ENCODE measurements at regions not wholly inside any gene's neighbourhood (a gene's known extent, or its start where the extent isn't known, plus 50 kb on each side); places are given as distances from the start of the nearest gene placed in this dataset.

GRCh38 chr2:468648-469336 lies 180.9 kb upstream of the ALKAL2 start (continued):
- no peak for TF ChIP-seq CHD7 (IDR thresholded peaks at IDR 0.05; ENCODE audit: insufficient replicate concordance, low read length)
- no peak for TF ChIP-seq FOSL1 (IDR thresholded peaks at IDR 0.05; ENCODE audit: insufficient read depth, low read depth, low read length)
- no peak for TF ChIP-seq BACH1 (IDR thresholded peaks at IDR 0.05; ENCODE audit: low read length)
- no peak for TF ChIP-seq JUN (IDR thresholded peaks at IDR 0.05; ENCODE audit: low read depth, low read length)
- TF ChIP-seq CEBPB (IDR thresholded peaks at IDR 0.05; ENCODE audit: low read depth, low read length): no peak
- TF ChIP-seq KDM5A (IDR thresholded peaks at IDR 0.05; ENCODE audit: low read length): no peak
- no peak for TF ChIP-seq ATF2 (IDR thresholded peaks at IDR 0.05; ENCODE audit: low read length)
- no peak for TF ChIP-seq JUND (IDR thresholded peaks at IDR 0.05; ENCODE audit: low read length)
- TF ChIP-seq SIRT6 (IDR thresholded peaks at IDR 0.05; ENCODE audit: low read length): no peak
- no peak for TF ChIP-seq CBX8 (IDR thresholded peaks at IDR 0.05; ENCODE audit: borderline replicate concordance, low read depth, low read length)
